Cortex of kidney (tissue), 1 donor: ENCODE measurements at regions not wholly inside any gene's neighbourhood (a gene's known extent, or its start where the extent isn't known, plus 50 kb on each side); places are given as distances from the start of the nearest gene placed in this dataset.

Experiments
- DNase-seq: peaks from one replicate; lab custom pipeline; 2025; lab: John Stamatoyannopoulos, UW

DNA sequence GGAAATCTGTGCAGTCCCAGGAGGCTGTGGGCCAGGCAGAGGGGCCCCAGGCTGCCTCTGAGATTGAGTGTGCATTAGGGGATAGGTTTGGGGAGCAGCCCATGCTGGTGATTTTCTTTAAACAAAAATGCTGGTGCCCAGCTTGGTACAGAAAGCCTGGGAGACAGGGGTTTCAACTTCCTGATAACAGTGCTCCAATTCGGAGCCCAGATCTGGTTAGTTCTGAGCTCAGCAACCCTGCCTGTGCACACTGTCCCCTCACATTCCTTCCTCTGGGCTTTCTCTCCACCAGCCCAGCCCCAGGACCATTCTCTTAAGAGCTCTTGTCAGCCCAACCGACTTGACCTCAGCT lies 379.2 kb upstream of the ZMIZ1 start:
- no peak for DNase-seq

DNA sequence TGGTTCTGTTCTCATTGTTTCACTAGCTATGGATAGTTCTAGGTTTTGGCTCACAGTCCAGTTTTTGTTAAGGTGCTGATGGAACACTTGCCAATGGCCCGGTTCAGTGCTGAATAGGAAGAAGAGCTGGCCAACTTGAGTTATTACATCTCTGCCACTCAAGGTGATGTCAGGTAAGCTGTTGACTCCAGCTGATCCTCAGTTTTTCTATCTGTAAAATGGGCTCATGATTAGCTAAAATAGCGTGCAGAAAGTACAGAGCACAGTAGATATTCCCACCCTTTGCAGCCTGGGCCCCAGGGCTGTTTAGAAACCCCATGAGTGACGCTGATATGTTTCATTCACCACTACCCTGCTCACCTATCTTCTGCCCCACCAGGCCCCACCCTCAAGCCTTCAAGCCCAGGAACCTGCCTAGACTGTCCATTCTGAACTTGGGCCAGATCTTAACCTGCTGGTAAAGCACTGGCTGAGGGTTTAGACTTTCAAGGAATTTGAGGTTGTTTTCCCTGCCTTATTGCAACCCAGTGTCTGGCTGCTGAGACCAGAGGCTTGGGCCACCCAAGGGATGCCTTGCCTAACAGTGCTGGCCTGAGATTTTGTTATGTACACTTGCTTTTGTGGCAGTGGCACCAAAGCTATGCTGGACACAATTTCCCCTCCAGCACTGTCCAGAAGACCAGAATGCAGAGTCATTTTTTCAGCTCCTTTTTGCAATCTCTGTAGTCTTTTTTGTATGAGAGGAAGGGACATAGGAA lies 378.2 kb upstream of the ZMIZ1 start:
- no peak for DNase-seq

DNA sequence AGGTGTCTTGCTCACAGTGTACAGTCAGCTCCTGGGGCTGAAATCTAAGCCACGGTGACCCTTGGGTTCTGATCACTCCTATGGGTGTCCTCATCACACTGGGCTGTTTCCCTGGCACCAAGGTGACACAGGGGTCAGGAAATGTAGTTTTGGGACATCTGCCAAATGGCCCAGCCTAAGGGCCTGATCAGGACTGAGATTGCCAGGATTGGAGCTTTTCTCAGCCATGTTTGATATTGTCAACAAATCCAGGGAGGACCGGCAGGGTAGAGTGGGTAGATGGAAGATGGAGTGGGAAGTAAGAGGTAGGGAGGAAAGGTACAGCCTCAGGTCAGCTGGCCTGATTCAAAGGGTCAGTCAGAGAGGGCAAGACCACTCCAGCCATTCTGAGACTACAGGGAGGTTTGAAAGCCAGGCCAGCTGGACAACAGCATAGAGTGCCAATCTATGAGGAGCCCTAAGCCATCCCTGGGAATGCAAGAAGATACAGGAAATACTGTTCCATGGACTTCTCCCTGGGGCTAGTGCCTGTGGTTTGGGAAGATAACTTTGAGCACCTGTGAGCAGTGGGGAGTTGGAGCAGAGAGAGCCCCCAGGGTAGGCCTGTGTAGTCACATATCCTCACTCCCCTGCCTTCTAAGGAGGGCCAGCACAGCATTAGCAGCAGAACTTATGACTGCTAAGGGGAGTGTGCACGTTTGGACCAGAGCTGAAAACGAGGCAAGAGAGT lies 377.3 kb upstream of the ZMIZ1 start:
- DNase-seq: no peak

DNA sequence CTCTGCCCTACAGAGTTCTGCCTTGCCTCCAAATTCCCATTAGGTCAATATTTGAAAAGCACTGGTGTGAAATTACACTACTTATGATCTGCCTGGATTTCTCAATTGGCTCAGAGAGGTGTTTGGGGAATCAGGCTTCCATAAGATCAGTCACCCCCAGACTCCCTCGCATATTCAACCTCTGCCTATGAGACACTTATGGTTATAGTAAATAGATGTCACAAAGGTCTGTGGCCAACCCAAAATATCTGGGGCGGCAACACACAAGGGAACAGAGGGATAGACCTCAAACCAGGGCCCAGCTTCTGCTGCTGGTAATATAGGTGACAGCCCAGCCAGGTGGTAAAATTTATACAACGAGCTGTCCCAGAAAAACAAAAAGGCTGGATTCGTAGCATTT lies 376.7 kb upstream of the ZMIZ1 start:
- no peak for DNase-seq

DNA sequence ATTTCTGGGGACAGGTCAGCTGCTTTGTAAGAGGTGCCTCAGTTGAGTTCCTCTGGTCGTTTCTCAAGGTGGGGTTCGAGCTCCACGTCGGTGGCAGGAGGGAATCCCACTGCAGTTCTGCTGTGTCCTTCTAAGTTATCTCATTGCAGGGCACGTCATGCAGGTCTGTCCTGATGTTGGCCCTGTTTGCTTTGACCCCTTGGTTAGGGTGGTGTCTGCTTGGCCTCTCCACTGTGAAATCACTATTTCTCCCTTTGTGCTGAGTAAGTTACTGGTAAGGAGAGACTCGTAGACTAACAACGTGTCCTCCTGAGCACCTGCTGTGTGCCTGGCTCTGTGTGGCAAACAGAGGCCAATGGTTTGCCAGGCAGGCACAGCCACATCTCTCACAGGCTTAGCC lies 372.9 kb upstream of the ZMIZ1 start:
- no peak for DNase-seq

DNA sequence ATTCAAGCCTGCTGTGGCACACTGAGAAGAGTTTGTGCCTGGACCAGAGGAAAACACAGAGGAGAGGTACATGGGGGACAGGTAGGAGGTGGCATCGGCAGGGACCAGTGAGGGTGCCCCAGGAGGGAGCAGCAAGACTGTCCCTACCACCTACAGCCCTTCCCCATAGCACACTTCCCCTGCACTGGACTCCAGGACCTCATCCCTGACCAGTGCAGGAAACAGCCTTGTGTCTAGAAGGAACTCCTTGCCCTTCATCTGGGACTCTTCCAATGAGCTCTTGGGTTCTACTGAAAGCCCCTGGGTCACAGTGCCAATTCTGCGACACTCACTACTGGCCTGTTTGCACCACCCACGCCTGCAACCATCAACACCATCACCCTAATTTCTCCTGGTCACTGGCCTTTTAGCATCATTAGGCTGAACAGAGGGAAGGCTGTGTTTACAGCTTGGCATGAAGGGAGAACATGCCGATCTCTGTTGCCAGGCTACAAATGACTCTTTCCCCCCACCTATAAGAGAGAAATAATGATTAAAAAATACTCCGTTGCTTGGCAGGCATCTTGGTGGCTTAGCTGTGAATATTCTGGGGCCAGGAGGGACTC lies 371.9 kb upstream of the ZMIZ1 start:
- no peak for DNase-seq

DNA sequence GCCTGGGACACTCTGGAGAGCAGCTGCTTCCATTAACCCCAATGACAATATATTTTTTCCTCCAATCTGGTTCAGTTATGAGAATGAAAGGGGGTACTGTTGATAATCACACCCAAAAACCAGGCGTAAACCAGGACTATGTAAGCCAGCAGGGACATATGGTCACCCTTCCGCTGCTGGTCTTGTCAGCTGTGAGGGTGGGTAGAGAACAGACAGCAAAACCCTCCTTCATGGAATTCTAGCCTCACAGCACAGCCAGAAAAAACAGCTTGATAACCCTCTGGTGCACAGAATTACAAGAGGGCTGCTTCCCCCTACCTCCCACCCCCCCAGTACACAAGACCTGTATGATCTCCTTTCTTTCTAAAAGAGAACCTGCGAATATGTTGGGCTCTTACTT lies 368.8 kb upstream of the ZMIZ1 start:
- no peak for DNase-seq

DNA sequence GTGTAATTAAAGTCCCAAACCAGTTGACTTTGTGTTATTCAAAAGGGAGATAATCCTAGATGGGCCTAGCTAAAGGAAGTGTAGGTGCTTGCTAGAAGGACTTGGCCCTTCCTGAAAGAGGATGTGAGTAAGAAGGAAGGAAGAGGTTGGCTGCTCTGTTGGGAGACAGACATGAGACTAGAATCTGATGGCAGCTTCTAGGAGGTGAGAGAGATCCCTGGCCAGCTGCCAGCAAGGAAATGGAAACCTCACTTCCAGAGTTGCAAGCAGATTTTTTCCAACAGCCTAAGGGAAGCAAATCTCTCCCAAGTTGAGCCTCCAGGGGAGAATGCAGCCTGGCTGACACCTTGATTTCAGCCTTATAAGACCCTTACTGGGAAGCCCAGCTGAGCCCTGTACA lies 368.4 kb upstream of the ZMIZ1 start:
- no peak for DNase-seq

DNA sequence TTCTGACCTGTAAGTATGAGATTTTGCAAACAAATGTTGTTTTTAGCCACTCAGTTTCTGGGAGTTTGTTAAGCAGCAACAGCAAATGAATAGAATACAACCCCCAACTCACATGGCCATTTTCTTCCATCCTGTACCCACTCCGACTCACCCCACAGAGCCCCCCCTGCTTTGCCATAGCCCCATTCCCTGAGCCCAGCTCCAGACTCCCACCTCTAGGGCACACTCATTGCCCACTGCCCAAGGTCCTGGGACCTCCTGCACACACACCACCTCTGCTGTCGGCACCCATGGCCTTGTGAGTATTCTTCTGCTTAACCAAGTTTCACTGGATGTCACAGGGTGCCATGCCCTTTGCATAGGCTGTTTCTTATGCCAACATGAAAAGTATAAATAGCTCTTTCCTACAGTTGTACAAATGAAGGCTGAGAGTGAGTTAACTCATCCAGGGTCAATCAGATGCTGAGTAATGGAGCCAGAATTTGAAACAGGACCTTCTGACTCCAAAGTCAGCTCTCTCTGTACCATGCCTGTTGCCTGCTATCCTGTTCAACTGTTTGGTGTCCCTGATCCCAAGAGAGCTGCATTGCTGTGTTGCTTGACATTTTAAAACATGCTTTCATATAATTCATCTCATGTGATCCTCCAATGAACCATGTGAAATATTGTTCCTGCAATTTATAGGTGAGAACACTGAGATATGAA lies 367.8 kb upstream of the ZMIZ1 start:
- no peak for DNase-seq

DNA sequence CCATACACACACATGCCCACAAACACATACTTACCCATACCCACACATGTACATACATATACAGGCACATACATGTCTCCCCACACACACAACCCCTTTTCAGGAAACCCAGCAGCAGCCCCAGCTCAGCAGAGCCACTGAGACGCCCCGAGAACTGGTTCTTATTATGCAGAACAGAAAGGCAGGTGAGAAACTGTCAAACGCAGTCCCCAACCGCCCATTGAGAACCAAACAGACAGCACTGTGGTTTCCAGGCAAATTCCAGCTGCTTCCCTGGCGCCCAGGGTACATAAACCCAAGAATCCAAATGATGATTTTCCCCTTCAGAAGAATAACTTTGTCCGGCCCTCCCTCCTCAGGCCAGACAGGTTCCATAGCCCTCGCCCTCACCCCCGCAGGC lies 366.6 kb upstream of the ZMIZ1 start:
- DNase-seq: no peak

DNA sequence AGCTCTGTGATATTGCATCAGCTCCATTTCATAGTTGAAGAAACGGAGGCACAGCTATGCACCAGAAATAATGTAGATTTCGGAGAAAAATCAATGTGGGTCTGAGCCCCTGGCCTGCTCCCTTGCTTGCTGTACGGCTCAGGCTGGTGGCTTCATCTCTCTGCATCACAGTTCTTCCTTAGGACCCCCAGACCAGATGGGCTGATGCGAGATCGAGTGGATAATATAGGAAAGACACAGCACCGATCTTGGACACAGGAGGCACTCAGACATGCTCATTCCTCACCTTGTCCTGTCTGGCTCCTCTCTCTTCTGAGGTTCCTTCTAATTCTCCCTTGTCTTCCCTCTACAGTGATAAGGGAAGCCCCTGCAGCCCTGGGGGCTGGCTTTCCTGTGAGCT lies 365.9 kb upstream of the ZMIZ1 start:
- DNase-seq: no peak

DNA sequence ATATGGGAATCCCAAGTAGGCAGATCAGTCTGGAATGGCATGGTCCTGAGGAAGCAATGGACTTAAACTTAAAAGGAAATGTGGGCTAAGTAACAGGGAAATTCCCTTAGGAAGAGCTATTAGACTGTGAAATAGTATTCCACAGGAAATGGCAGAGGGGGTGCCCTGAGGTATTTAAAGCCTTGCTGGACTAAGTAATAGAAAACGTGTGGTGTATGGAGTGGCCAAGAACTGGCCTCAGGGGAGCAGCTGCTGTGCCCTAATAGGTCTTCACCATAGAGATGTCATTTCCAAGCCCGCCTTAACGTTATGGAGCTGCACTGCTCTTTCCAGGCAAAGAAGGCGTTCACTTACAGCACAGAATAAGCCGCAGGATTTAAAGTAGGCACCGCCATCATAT lies 365.2 kb upstream of the ZMIZ1 start:
- DNase-seq: no peak

DNA sequence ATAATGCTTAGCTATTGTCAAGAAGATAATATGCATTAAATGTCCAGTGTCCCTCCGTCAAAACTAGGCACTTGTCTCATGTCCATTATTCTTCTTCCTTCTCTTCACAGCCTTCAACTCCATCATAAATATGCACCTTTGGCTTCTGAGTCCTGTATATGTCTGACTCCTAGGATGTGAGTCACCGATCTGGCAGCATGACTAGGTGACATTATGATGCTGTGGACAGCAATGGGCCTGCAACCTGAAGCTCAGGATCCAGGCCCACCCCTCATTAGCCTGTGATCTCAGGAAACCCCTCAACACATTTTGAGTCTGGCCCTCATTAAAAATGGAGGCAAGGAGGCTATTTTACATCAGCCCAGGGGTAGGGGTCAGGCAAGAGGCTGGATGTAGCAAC lies 362.5 kb upstream of the ZMIZ1 start:
- DNase-seq: no peak

DNA sequence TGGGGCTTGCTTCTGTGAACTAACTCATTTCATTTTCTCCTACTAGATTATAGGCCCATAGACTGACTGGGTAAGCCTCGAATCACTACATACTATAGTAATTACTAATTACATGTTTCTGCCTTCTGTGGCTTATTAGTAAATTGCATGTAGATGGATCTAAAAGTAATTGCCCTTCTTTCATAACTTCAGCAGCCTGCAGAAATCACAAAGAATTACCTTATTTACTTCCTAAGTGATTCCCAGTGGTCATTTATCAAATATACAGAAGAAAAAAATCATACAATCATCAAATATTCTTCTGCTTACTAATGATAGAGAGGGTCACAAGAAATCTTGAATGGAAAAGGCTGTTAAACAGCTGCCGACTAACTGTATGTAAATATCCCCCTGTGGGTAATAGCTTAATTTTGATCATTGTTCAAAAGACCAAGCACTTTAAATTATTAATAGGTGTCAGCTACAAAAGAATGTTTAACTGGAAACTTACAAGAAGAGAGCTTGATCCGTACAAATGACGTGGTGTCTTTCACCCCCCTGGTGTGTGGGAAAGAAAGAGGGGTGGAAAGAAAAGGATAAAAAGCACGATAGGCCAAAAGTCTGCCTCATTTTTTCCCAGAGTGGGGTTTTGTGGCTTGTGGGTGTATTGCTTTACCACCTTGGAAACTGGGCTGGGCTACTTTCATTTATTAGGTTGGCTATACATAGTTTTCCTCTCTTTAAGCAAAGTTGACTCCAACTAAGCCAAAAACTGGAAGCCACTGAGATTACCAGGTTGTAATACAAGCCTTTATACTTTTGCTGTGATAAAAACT lies 361.8 kb upstream of the ZMIZ1 start:
- no peak for DNase-seq

DNA sequence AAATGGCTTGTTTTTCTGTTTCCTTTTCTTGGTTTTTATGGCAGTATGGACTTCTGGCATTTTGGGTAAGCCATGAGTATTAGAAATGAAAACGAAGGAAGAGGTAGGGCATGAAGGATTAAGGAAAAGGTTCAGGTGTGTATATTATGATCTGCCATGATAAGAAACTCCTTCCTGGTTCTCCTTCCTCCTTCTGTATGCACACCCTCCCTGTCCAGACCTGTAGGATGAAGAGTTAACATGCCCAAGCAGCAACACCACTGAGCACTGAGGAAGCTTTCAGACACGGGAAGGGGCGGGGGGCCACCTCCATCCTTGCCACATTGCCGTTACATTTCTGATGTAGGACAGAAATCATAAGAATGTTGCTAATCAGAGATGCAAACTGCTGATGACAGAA lies 361.0 kb upstream of the ZMIZ1 start:
- no peak for DNase-seq

DNA sequence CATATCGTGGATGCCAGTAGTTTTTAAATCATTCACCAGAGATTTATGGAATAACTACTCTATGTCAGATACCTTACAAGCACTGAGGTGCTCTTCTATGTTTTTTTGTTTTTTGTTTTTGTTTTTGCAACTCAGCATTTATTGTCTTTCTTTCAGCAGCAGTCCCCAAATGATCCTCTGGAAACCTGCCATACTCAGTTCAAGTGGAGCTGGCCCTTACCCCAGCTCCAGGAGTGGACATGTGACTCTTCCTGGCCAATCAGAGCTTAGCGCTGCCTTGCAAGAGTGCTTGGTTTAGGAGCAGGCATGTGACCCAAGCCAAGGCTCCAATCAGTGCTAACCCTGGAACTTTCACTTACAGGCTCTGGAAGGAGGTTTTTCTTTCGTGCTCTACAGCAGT lies 356.6 kb upstream of the ZMIZ1 start:
- no peak for DNase-seq

DNA sequence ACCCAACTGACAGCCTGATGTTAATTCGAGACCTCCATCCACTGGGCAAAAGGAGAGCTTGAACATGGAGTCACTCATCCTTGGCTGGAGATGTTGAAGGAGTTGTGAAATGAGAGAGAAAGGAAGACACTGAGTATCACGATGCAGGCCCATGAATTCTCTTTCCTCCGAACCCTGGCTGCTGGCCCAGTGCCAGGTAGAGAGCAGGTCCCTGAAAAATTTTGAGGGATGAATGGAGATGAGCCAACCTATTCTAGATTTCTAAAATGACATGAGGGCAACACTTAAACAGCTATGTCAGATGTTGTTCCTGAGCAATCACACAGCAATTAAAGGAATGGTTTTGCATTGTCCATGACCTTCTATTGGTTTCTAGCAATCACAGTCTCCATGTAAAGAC lies 355.1 kb upstream of the ZMIZ1 start:
- DNase-seq: no peak

DNA sequence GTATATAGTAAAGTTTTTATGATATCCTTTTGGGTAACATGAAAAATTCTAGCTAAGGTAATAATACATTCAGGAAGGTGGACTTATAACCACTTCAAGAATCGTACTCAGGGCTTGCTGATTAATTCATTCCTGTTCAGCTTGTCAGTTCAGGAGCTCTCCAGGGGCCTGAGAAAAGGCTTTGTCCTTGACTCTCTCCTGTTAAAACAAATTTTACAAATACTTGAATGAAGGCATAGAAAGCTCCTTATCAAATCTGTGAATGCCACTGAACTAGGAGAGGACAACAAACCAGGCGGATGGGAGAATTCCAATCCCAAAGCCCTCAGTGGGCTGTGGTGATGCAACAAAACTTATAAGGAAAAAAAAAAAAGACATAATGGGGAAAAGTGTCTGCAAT lies 354.5 kb upstream of the ZMIZ1 start:
- no peak for DNase-seq

DNA sequence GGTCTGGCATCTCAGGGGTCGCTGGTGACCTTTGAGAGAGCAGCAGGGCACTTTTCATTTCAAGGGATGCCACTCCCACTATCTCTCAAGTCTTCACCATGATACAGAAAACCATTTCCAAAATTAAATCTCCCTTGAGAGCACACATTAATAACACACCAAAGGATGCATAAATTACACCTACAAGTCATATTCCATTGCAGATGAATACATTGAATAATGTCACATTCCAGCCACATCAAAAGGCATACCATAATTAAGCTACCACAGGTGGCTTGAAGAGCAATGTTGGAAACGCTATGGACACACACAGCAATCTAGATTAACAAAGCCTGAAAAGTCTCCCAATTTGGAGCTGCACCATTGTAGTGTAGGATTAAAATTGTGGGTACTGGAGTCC lies 353.3 kb upstream of the ZMIZ1 start:
- DNase-seq: no peak

DNA sequence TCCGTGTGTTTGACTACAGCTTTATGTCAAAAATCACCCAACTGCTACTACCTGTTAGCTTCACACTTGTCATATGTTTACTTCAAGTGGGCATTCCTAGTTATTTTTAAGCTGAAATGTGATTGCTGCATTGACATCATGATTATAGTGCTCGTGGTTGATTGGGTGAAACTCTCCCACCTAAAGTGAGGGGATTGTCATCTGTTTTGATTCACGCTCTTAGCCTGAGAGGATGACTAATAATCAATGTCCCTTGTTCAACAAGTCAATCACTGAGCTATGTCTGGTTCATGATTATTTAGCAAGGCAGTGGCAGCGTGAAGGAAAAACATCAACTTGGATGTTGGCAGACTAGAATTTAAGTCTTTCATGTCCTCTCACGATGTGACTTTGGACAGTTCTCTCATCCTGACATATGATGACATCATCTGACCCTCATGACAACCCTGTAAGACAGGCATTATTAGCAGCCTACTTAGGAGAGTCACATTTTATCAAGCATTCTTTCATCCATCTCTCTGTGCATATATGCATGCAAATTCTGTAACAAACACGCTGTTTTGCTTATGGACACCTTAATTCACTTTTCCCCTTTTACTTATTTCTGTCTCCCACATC lies 352.6 kb upstream of the ZMIZ1 start:
- no peak for DNase-seq

DNA sequence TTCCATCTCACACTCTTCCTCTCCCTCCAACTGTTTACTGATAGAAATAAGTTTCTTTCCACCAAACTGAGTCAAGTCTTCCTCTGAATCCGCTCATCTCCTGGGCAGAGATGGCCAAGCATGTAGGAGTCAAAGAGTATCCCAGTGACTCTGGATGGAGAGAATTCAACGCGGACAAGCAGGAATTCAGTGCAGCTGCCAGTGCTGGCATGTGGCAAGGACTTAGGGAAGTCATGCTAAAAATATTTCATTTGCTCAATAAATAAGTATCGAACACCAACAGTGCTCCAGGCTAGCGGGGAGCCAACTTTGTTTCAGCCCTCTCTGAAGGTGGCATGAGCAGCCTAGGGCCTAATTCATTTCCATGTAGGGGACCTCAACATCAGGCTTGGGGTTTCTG lies 351.6 kb upstream of the ZMIZ1 start:
- no peak for DNase-seq
